ENCODE measurements at regions not wholly inside any gene's neighbourhood (a gene's known extent, or its start where the extent isn't known, plus 50 kb on each side); places are given as distances from the start of the nearest gene placed in this dataset.

DNA sequence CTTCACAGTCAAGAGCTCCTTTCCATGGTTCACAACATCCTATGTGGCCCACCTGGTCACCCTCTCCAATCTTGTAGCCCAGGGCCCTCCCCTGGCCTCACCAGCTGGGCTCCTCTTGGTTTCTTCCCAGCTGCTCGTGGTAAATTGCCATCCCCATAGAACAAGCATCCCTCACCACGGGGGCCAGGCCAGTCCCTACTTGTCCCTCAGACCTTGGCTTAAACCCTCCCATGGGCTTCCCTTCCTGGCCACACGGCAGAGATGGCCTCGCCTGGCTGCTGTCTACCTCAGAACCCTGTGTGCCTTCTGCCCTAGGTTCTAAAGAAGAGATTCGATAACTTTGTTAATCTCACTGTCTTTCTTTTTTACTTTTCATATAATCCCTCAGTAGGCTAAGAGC is 153.3 kb upstream of the TCERG1L start:
- H3K4me3 ChIP-seq (ENCODE audit: low read depth, low read length) = no peak overlapping the region
- TF ChIP-seq, protein P1, sequence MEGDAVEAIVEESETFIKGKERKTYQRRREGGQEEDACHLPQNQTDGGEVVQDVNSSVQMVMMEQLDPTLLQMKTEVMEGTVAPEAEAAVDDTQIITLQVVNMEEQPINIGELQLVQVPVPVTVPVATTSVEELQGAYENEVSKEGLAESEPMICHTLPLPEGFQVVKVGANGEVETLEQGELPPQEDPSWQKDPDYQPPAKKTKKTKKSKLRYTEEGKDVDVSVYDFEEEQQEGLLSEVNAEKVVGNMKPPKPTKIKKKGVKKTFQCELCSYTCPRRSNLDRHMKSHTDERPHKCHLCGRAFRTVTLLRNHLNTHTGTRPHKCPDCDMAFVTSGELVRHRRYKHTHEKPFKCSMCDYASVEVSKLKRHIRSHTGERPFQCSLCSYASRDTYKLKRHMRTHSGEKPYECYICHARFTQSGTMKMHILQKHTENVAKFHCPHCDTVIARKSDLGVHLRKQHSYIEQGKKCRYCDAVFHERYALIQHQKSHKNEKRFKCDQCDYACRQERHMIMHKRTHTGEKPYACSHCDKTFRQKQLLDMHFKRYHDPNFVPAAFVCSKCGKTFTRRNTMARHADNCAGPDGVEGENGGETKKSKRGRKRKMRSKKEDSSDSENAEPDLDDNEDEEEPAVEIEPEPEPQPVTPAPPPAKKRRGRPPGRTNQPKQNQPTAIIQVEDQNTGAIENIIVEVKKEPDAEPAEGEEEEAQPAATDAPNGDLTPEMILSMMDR (IDR thresholded peaks at IDR 0.05; ENCODE audit: insufficient read depth, low read depth, low read length, missing control alignments) = no peak
- DNase-seq (ENCODE audit: low read depth) = no peak

DNA sequence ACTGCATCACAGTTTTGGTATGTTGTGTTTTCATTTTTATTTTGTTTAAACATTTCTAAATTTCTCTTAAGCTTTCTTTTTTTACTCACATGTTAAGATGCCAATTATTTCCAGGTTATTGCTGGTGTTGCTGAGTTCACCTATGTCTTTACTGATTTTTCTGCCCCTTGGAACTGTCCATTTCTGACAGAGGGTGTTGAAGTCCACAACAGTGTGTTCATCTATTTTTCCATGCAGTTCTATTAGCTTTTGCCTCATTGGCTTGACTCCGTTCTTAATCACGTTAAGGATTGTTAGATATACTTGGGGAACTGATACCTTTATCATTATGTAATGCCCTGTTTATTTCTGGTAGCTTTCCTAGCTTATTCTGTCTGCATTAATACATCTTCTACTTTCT is 158.0 kb upstream of the TCERG1L start:
- DNase-seq (ENCODE audit: low read depth) = no peak
- TF ChIP-seq, protein P1 (IDR thresholded peaks at IDR 0.05; ENCODE audit: insufficient read depth, low read depth, low read length, missing control alignments) = no peak
- no peak overlapping the region for H3K4me3 ChIP-seq (ENCODE audit: low read depth, low read length)

DNA sequence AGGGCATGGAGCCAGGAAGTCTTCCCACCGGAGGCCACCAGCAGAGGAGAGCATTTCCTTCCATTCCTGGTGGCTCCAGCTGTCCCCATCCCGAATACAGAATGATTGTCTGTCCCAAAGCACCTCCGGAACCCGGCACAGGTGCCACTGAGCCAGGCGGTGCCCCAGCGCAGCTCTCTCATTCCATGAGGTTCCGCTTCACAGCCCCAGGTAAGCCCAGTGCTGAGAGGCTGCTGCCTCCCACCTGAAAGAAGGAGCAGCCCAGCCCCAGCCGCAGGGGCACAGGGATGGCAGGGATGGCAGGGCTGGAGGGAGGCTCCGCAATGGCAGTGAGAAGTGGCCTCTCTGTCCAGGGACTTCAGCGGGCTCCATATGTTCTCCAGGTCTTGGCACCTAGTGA is 162.1 kb upstream of the TCERG1L start:
- DNase-seq (ENCODE audit: low read depth) = no peak
- H3K4me3 ChIP-seq (ENCODE audit: low read depth, low read length) = no peak overlapping the region
- TF ChIP-seq, protein P1 (IDR thresholded peaks at IDR 0.05; ENCODE audit: insufficient read depth, low read depth, low read length, missing control alignments) = no peak

DNA sequence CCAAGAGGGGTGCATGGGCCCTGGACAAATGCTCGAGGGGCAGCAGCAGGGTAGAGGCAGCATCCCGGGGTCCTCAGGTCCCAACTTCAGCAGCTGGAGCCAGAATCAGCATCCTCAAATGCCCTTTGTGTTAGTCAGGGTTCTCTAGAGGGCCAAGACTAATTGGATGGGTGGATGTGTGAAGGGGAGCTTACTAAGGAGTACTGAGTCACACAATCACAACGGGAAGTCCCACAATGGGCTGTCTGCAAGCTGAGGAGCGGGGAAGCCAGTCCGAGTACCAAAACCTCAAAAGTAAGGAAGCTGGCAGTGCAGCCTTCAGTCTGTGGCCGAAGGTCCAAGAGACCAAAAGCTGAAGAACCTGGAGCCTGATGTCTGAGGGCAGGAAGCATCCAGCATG is 162.9 kb upstream of the TCERG1L start:
- DNase-seq (ENCODE audit: low read depth) = no peak
- TF ChIP-seq, protein P1 (IDR thresholded peaks at IDR 0.05; ENCODE audit: insufficient read depth, low read depth, low read length, missing control alignments) = no peak
- no peak overlapping the region for H3K4me3 ChIP-seq (ENCODE audit: low read depth, low read length)

DNA sequence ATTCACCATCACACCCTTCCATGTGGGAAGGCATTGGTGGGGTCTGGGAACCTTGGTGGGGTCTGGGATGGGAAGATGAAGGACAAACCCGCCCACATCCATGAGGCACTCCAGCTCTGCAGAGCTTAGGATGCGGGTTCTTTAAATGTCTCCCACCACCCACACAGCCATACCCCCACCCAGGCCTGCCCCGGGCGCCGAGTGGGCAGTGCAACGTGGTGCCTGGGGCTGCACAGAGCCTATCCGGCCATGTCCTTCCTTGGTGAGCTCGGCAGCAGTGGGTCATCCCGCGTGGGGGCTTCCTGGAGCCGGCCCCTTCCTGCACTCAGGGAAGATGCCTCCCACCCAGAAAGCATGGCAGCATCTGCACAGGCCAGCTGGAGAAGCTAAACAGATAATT is 163.5 kb upstream of the TCERG1L start:
- TF ChIP-seq, protein P1 (IDR thresholded peaks at IDR 0.05; ENCODE audit: insufficient read depth, low read depth, low read length, missing control alignments) = no peak
- no peak overlapping the region for H3K4me3 ChIP-seq (ENCODE audit: low read depth, low read length)
- DNase-seq (ENCODE audit: low read depth) = no peak

DNA sequence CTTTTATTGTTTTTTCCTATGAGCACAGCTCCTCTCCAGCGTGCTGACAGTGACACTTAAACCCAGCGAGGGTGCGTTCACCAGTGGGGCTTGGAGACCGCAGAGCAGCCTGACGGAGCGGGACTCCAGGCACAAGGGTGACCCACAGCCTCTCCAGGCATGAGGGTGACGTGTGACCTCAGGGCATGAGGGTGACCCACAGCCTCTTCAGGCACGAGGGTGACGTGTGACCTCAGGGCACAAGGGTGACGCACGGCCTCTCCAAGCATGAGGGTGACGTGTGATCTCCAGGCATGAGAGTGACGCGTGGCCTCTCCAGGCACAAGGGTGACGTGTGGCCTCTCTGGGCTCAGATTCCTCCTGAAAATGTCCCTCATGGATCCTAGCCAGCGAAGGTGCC is 164.3 kb upstream of the TCERG1L start:
- TF ChIP-seq, protein P1 (IDR thresholded peaks at IDR 0.05; ENCODE audit: insufficient read depth, low read depth, low read length, missing control alignments) = no peak
- H3K4me3 ChIP-seq (ENCODE audit: low read depth, low read length) = no peak overlapping the region
- DNase-seq (ENCODE audit: low read depth) = no peak

DNA sequence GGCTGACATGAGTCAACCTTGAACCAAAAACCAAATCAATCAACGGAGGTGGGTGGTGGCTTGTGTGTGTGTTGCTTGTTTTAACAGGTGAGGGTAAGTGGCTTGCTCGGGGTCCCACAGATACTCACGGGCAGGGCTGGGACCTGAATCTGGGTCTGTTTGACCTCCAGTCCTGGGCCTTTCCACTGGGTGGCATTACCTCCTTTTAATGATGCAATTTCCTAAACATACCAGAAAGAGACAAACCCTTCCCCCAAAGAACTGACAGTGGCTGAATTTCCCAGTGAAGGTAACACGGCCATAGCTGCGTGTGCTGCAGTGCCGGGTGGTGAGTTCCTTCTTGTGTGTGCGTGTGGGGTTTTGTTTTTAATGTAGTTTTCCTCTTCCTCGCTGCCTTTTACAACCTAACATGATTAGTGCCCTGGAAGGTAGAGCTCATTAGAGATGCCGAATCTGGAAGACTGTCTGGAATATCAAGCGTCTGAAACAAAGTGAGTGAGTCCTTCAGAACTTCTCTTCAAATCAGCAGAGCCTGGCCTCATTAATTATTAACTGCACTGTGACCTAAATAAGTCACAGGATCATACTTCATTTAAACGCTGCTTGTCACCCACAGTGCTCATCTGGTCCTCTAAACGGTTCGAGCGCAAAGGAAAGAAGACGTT is 166.1 kb upstream of the TCERG1L start:
- TF ChIP-seq, protein P1 (IDR thresholded peaks at IDR 0.05; ENCODE audit: insufficient read depth, low read depth, low read length, missing control alignments) = no peak
- no peak for DNase-seq (ENCODE audit: low read depth)
- no peak overlapping the region for H3K4me3 ChIP-seq (ENCODE audit: low read depth, low read length)
